Calu3 (cell line): ENCODE measurements at regions not wholly inside any gene's neighbourhood (a gene's known extent, or its start where the extent isn't known, plus 50 kb on each side); places are given as distances from the start of the nearest gene placed in this dataset.

ENCODE experiments used
- BruUV-seq: library from RNA; stranded (reverse); fragments of 400-500 nt; replicated peaks from 2 replicates; lab custom pipeline; 2021; lab: Mats Ljungman, UMichigan
- CTCF ChIA-PET: fragments of 300-600 bp; sonication (Branson Sonifier 250); formaldehyde crosslinking; loops from one replicate; lab custom pipeline; 2022; ENCODE audit warnings: antibody characterized with exemption; lab: Charles Lee
- DNase-seq: peaks from one replicate; pipeline ENCODE4 v3.0.0; 2022
- H3K27ac Mint-ChIP-seq: one replicate; pipeline ENCODE4 v1.8.0; 2022; ENCODE audit warnings: mixed read lengths; ENCODE audit not compliant: unreplicated experiment
- H3K27me3 Mint-ChIP-seq: one replicate; pipeline ENCODE4 v1.8.0; 2022; ENCODE audit warnings: mixed read lengths; ENCODE audit not compliant: unreplicated experiment
- H3K36me3 Mint-ChIP-seq: one replicate; pipeline ENCODE4 v1.8.0; 2022; ENCODE audit warnings: mild to moderate bottlenecking, moderate library complexity, mixed read lengths; ENCODE audit not compliant: insufficient read depth, unreplicated experiment
- H3K4me1 Mint-ChIP-seq: one replicate; pipeline ENCODE4 v1.8.0; 2022; ENCODE audit warnings: mild to moderate bottlenecking, low read depth, mixed read lengths; ENCODE audit not compliant: unreplicated experiment
- H3K4me3 Mint-ChIP-seq: one replicate; pipeline ENCODE4 v1.8.0; 2022; ENCODE audit warnings: mild to moderate bottlenecking, low read depth, moderate library complexity, mixed read lengths; ENCODE audit not compliant: unreplicated experiment
- H3K9me3 Mint-ChIP-seq: one replicate; pipeline ENCODE4 v1.8.0; 2022; ENCODE audit warnings: low read depth, mixed read lengths; ENCODE audit not compliant: unreplicated experiment
- intact Hi-C: fragments of 100-400 bp; cut with micrococcal nuclease; formaldehyde crosslinking; loops from one replicate; pipeline ENCODE4 v1.10.0; 2022; ENCODE audit not compliant: unreplicated experiment
- TF ChIP-seq, protein P1 (sequence below): fragments of 200-600 bp; IDR thresholded peaks from one replicate; pipeline ENCODE4 v1.8.0; 2022; ENCODE audit warnings: antibody characterized with exemption; ENCODE audit not compliant: unreplicated experiment

DNA sequence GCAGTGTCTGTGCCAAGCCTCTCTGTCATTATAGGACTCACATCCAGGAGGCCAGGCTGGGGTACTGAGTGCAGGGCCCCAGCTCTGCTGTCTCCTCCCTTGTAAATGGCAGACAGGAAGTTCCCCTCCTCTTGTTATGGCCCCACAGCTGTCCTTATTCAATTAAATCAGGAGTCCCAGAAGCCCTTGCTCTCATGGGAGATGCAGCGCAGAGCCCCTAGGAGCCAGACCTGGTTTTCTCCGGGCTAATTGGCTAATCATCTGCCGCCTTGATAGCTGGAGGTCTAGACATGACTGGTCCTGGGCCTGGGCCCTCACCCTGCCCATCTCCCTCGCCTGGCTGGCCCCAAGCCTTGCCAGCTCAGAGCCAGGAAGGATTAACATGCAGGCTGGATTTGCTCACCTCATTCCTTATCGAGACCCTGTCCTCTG lies 172.0 kb downstream of the VEGFA start:
- H3K27me3 Mint-ChIP-seq = no peaks in the 10 kb centered on the region
- no TSS peak for BruUV-seq
- intact Hi-C loops = no loop called here
- DNase-seq = no peak
- CTCF ChIA-PET = interaction anchor here (1.8 to 2.4 kb wide), 2 partner anchors 11 to 173 kb away, joined by 5 to 9 read pairs; no protein-coding TSS in a partner anchor
- H3K4me1 Mint-ChIP-seq = peaks cover 43% of the 10 kb centered on the region
- TF ChIP-seq, protein P1, sequence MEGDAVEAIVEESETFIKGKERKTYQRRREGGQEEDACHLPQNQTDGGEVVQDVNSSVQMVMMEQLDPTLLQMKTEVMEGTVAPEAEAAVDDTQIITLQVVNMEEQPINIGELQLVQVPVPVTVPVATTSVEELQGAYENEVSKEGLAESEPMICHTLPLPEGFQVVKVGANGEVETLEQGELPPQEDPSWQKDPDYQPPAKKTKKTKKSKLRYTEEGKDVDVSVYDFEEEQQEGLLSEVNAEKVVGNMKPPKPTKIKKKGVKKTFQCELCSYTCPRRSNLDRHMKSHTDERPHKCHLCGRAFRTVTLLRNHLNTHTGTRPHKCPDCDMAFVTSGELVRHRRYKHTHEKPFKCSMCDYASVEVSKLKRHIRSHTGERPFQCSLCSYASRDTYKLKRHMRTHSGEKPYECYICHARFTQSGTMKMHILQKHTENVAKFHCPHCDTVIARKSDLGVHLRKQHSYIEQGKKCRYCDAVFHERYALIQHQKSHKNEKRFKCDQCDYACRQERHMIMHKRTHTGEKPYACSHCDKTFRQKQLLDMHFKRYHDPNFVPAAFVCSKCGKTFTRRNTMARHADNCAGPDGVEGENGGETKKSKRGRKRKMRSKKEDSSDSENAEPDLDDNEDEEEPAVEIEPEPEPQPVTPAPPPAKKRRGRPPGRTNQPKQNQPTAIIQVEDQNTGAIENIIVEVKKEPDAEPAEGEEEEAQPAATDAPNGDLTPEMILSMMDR = no peak
- no peak overlapping the region for H3K4me3 Mint-ChIP-seq
- no peaks in the 10 kb centered on the region for H3K36me3 Mint-ChIP-seq
- H3K27ac Mint-ChIP-seq = peak overlapping the region; percentile 8
- peaks cover 7% of the 10 kb centered on the region for H3K9me3 Mint-ChIP-seq

DNA sequence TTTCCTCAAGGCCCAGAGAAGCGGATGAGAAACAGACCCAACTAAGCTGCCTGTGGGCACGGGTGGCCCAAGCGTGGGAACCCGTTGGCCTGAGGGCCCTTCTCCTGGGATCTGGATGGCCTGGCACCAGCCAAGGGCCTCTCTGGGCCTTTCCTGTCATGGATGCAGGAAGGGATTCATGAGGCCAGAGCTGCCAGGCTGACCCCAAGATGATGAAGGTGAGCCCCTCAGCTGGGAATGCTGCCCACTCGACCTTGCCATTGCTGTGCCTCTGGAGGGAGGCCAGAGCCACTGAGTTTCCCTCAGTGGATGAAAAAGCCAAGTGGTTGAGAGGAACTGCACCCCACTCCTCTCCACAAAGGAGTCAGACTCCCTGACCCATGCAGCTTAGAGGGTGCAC lies 171.2 kb downstream of the VEGFA start:
- no peak for DNase-seq
- BruUV-seq = no TSS peak
- H3K36me3 Mint-ChIP-seq = no peaks in the 10 kb centered on the region
- CTCF ChIA-PET = interaction anchor here (0.5 to 1.7 kb wide), 5 partner anchors 9 to 233 kb away, joined by 3 to 6 read pairs (median 4); no protein-coding TSS in a partner anchor
- H3K9me3 Mint-ChIP-seq = no peaks in the 10 kb centered on the region
- intact Hi-C loops = no loop called here
- peaks cover 43% of the 10 kb centered on the region for H3K4me1 Mint-ChIP-seq
- no peak overlapping the region for H3K4me3 Mint-ChIP-seq
- no peaks in the 10 kb centered on the region for H3K27me3 Mint-ChIP-seq
- no peak overlapping the region for H3K27ac Mint-ChIP-seq
- TF ChIP-seq, protein P1 = no peak

DNA sequence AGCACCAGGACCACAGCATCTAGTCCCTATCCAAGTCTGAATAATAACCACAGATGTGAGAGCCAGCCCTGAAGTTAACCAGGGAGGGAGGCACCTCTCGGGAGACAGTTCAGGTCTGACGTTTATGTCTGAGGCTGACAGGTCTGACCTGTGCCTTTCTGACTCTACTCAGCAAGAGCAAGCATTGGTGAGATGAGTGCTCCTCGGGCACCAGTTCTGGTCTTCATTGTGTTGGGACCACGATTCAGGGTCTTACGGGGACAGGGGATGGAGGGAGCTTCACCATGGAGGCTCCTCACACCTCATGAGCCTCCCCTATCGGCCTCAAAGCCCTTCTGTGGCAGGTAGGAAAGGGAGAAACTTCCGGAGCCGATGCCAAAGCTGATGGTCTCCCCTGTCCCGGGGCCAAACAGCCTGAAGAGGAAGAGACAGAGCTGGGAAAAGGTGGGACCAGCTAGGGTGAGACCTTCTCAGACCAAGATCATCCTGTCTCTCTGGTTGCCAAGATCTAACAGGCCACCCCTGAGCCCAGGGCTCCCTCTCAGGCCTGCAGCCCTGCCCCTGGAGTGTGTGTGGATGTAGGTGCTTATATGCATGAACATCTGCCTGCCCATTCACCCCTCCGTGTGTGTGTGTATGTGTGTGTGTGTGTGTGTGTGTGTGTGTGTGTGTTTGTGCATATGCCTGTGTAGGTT lies 170.5 kb downstream of the VEGFA start:
- peaks cover 43% of the 10 kb centered on the region for H3K4me1 Mint-ChIP-seq
- H3K27me3 Mint-ChIP-seq = no peaks in the 10 kb centered on the region
- intact Hi-C loops = no loop called here
- H3K4me3 Mint-ChIP-seq = no peak overlapping the region
- TF ChIP-seq, protein P1 = no peak
- H3K9me3 Mint-ChIP-seq = no peaks in the 10 kb centered on the region
- no TSS peak for BruUV-seq
- DNase-seq = no peak
- no peaks in the 10 kb centered on the region for H3K36me3 Mint-ChIP-seq
- CTCF ChIA-PET = interaction anchor here (0.6 to 1.7 kb wide), 5 partner anchors 10 to 232 kb away, joined by 3 to 5 read pairs (median 4); no protein-coding TSS in a partner anchor
- H3K27ac Mint-ChIP-seq = no peak overlapping the region

DNA sequence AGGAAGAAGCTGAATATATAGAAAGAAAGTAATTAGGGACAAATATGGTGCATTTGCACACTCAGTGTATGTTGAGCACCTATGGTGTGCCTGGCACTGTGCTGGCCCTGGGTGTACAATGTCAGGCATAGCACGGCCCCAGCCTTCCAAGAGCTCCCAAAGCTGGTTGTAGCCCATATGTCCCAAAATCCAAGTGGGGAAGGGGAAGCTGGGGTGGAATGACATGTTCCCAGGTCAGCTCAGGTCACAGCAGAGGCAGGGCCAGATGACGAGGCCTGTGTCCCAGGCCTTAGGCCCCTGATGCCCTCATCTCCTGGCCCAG lies 170.0 kb downstream of the VEGFA start:
- H3K36me3 Mint-ChIP-seq = no peaks in the 10 kb centered on the region
- peaks cover 43% of the 10 kb centered on the region for H3K4me1 Mint-ChIP-seq
- CTCF ChIA-PET = interaction anchor here (0.7 to 1.7 kb wide), 2 partner anchors 60 to 218 kb away, joined by 3 to 5 read pairs; no protein-coding TSS in a partner anchor
- H3K9me3 Mint-ChIP-seq = no peaks in the 10 kb centered on the region
- DNase-seq = no peak
- H3K4me3 Mint-ChIP-seq = no peak overlapping the region
- TF ChIP-seq, protein P1 = no peak
- no peak overlapping the region for H3K27ac Mint-ChIP-seq
- no TSS peak for BruUV-seq
- intact Hi-C loops = no loop called here
- H3K27me3 Mint-ChIP-seq = no peaks in the 10 kb centered on the region
